DOHH2 (cell line): ENCODE measurements at regions not wholly inside any gene's neighbourhood (a gene's known extent, or its start where the extent isn't known, plus 50 kb on each side); places are given as distances from the start of the nearest gene placed in this dataset.

ENCODE experiments used
- H3F3A ChIP-seq: fragments of 200-600 bp; sonication (generic), shearing (Covaris generic); 2 replicates; pipeline ENCODE4 v1.6.0; 2016; ENCODE audit warnings: antibody characterized with exemption, mild to moderate bottlenecking; ENCODE audit not compliant: control insufficient read depth, insufficient read depth
- H3K27ac ChIP-seq: fragments of 200-600 bp; sonication (generic); 2 replicates; pipeline ENCODE4 v1.5.1; 2014; ENCODE audit warnings: low read depth, mild to moderate bottlenecking, low read length, moderate library complexity
- H3K27me3 ChIP-seq: fragments of 200-600 bp; sonication (generic); 2 replicates; pipeline ENCODE4 v1.6.1; 2014; ENCODE audit warnings: mild to moderate bottlenecking, low read length, mixed read lengths; ENCODE audit not compliant: control insufficient read depth
- H3K36me3 ChIP-seq: fragments of 200-600 bp; sonication (generic); 2 replicates; pipeline ENCODE4 v1.6.1; 2014; ENCODE audit warnings: mild to moderate bottlenecking, low read length, moderate library complexity, mixed read lengths; ENCODE audit not compliant: control insufficient read depth
- H3K4me1 ChIP-seq: fragments of 200-600 bp; sonication (generic); 2 replicates; pipeline ENCODE4 v1.6.1; 2014; ENCODE audit warnings: mild to moderate bottlenecking, low read length, mixed read lengths; ENCODE audit not compliant: control insufficient read depth
- H3K4me2 ChIP-seq: fragments of 200-600 bp; sonication (generic); 2 replicates; pipeline ENCODE4 v1.6.0; 2014; ENCODE audit warnings: mild to moderate bottlenecking, low read length, moderate library complexity
- H3K4me3 ChIP-seq: fragments of 200-600 bp; sonication (generic); 2 replicates; pipeline ENCODE4 v1.5.1; 2014; ENCODE audit warnings: mild to moderate bottlenecking, low read length, mixed read lengths
- H3K79me2 ChIP-seq: fragments of 200-600 bp; sonication (generic); 2 replicates; pipeline ENCODE4 v1.6.1; 2014; ENCODE audit warnings: mild to moderate bottlenecking, low read length, mixed read lengths; ENCODE audit not compliant: control insufficient read depth
- H3K9me2 ChIP-seq: fragments of 200-600 bp; sonication (generic); replicated peaks from 2 replicates; pipeline ENCODE4 v1.6.1; 2014; ENCODE audit warnings: mild to moderate bottlenecking, low read length, mixed read lengths; ENCODE audit not compliant: control insufficient read depth
- H3K9me3 ChIP-seq: fragments of 200-600 bp; sonication (generic); 2 replicates; pipeline ENCODE4 v1.6.1; 2014; ENCODE audit warnings: antibody characterized with exemption, low read length, mixed read lengths; ENCODE audit not compliant: control insufficient read depth, insufficient read depth
- H4K20me1 ChIP-seq: fragments of 200-600 bp; sonication (generic); 2 replicates; pipeline ENCODE4 v1.6.0; 2014; ENCODE audit warnings: low read depth, mild to moderate bottlenecking, antibody characterized with exemption, low read length, moderate library complexity; ENCODE audit not compliant: control insufficient read depth, insufficient read depth
- CTCF ChIP-seq: fragments of 200-600 bp; sonication (generic); IDR thresholded peaks from one replicate; pipeline ENCODE4 v1.5.1; 2014; ENCODE audit warnings: antibody characterized with exemption, mild to moderate bottlenecking, low read depth, low read length; ENCODE audit not compliant: poor library complexity, severe bottlenecking
- EZH2phosphoT487 ChIP-seq: fragments of 200-600 bp; sonication (generic); IDR thresholded peaks from 2 replicates; pipeline ENCODE4 v1.6.1; 2017; ENCODE audit warnings: borderline replicate concordance, mild to moderate bottlenecking, antibody characterized with exemption, low read length, moderate library complexity, mixed read lengths

GRCh38 chr5:144547098-144547499 is 376.4 kb downstream of the KCTD16 start:
- Histone ChIP-seq H4K20me1 (no peaks in the 10 kb centered on the region), H3K9me2 (no peaks in the 10 kb centered on the region), H3K4me2 (no peak overlapping the region), H3K4me3 (no peak overlapping the region), H3K27ac (no peak overlapping the region), H3K79me2 (no peaks in the 10 kb centered on the region), H3K36me3 (no peaks in the 10 kb centered on the region), H3K4me1 (no peaks in the 10 kb centered on the region), H3F3A (no peaks in the 10 kb centered on the region), H3K27me3 (no peaks in the 10 kb centered on the region), H3K9me3 (no peaks in the 10 kb centered on the region)
- TF ChIP-seq CTCF (no peak), EZH2phosphoT487 (no peak)

- no peak overlapping the region for H3K4me2 ChIP-seq
Measured at GRCh38 chr5:144538845-144539244, 368.2 kb downstream of the KCTD16 start.

More at GRCh38 chr5:144538845-144539244, 368.2 kb downstream of the KCTD16 start:
- no peak overlapping the region for H3K4me3 ChIP-seq
- no peak overlapping the region for H3K27ac ChIP-seq
- H3K9me2 ChIP-seq, result no peaks in the 10 kb centered on the region
- no peaks in the 10 kb centered on the region for H3K27me3 ChIP-seq
- H3K36me3 ChIP-seq, result no peaks in the 10 kb centered on the region
- H3K4me1 ChIP-seq, result no peaks in the 10 kb centered on the region
- no peaks in the 10 kb centered on the region for H3F3A ChIP-seq
- no peaks in the 10 kb centered on the region for H3K9me3 ChIP-seq
- no peaks in the 10 kb centered on the region for H3K79me2 ChIP-seq
- TF ChIP-seq EZH2phosphoT487 (no peak), CTCF (no peak)
- no peaks in the 10 kb centered on the region for H4K20me1 ChIP-seq
